ENCODE measurements at regions not wholly inside any gene's neighbourhood (a gene's known extent, or its start where the extent isn't known, plus 50 kb on each side); places are given as distances from the start of the nearest gene placed in this dataset.
"Not testable (repeated sequence)": the region's sequence is repeated elsewhere in the genome, so short reads cannot be mapped to it uniquely, and the experiment has no call there.

- DNase-seq, result no peak
Observed at GRCh38 chr2:238502088-238502810, 75.5 kb downstream of the ASB1 start.

GRCh38 chr2:238502956-238503791 is 76.4 kb downstream of the ASB1 start:
- no peak for DNase-seq

- DNase-seq, result no peak
Observed at GRCh38 chr2:238504181-238504931, 77.6 kb downstream of the ASB1 start.

- no peak for DNase-seq
Observed at GRCh38 chr2:238505119-238505891, 78.6 kb downstream of the ASB1 start.

- DNase-seq, result no peak
Observed at GRCh38 chr2:238505892-238506280, 79.2 kb downstream of the ASB1 start.

GRCh38 chr2:238506371-238507068 is 79.8 kb downstream of the ASB1 start:
- DNase-seq, result no peak

- DNase-seq, result no peak
Observed at GRCh38 chr2:238507836-238508235, 81.1 kb downstream of the ASB1 start.

GRCh38 chr2:238509151-238509835 is 82.6 kb downstream of the ASB1 start:
- DNase-seq, result no peak

- no peak for DNase-seq
Observed at GRCh38 chr2:238509903-238510302, 83.2 kb downstream of the ASB1 start.

GRCh38 chr2:238510911-238511613 is 84.3 kb downstream of the ASB1 start:
- no peak for DNase-seq

GRCh38 chr2:238511614-238511950 is 84.9 kb downstream of the ASB1 start:
- no peak for DNase-seq

- no peak for DNase-seq
Observed at GRCh38 chr2:238512247-238512867, 85.6 kb downstream of the ASB1 start.

- peak; percentile 51 for DNase-seq
Observed at GRCh38 chr2:238513346-238513745, 86.6 kb downstream of the ASB1 start.

- not testable (repeated sequence) for DNase-seq
Observed at GRCh38 chr2:238514024-238514423, 87.3 kb downstream of the ASB1 start.

- DNase-seq, result no peak
Observed at GRCh38 chr2:238515377-238515776, 88.7 kb downstream of the ASB1 start.

GRCh38 chr2:238517209-238517608 is 90.5 kb downstream of the ASB1 start:
- DNase-seq, result no peak

- no peak for DNase-seq
Observed at GRCh38 chr2:238518172-238518820, 91.6 kb downstream of the ASB1 start.

- DNase-seq, result no peak
Observed at GRCh38 chr2:238518821-238519186, 92.1 kb downstream of the ASB1 start.

GRCh38 chr2:238520359-238520886 is 93.7 kb downstream of the ASB1 start:
- no peak for DNase-seq

- DNase-seq, result no peak
Observed at GRCh38 chr2:238521002-238521401, 94.3 kb downstream of the ASB1 start.
